Trophoblast cell (in vitro differentiated cells and primary cell): ENCODE measurements at regions not wholly inside any gene's neighbourhood (a gene's known extent, or its start where the extent isn't known, plus 50 kb on each side); places are given as distances from the start of the nearest gene placed in this dataset.

Source experiments
- DNase-seq, 2 donors: peaks; one replicate each; pipeline ENCODE4 v3.0.0-alpha.2; 2016
- H2AFZ ChIP-seq: 2 replicates; pipeline ENCODE4 v1.6.1; 2013; ENCODE audit warnings: low read length, moderate library complexity, mild to moderate bottlenecking; ENCODE audit not compliant: insufficient read depth, poor library complexity
- H2AK5ac ChIP-seq: 2 replicates; pipeline ENCODE4 v1.6.1; 2013; ENCODE audit warnings: mild to moderate bottlenecking, low read length
- H2BK120ac ChIP-seq: 2 replicates; pipeline ENCODE4 v1.6.1; 2013; ENCODE audit warnings: low read length, mild to moderate bottlenecking, moderate library complexity; ENCODE audit not compliant: insufficient read depth, poor library complexity
- H2BK12ac ChIP-seq: 2 replicates; pipeline ENCODE4 v1.6.1; 2013; ENCODE audit warnings: mild to moderate bottlenecking, low read length, moderate library complexity
- H2BK5ac ChIP-seq: 2 replicates; pipeline ENCODE4 v1.6.1; 2013; ENCODE audit warnings: low read length, low read depth, moderate library complexity, mild to moderate bottlenecking; ENCODE audit not compliant: poor library complexity
- H3K14ac ChIP-seq: 2 replicates; pipeline ENCODE4 v1.6.1; 2013; ENCODE audit warnings: mild to moderate bottlenecking, low read length
- H3K18ac ChIP-seq: 2 replicates; pipeline ENCODE4 v1.6.1; 2013; ENCODE audit warnings: mild to moderate bottlenecking, low read length
- H3K23ac ChIP-seq: 2 replicates; pipeline ENCODE4 v1.6.1; 2013; ENCODE audit warnings: low read length
- H3K27ac ChIP-seq: 2 replicates; pipeline ENCODE4 v1.5.1; 2013; ENCODE audit warnings: low read depth, mild to moderate bottlenecking, inconsistent platforms, low read length, moderate library complexity
- H3K27me3 ChIP-seq: 2 replicates; pipeline ENCODE4 v1.6.1; 2013; ENCODE audit warnings: inconsistent platforms, mild to moderate bottlenecking, low read length, moderate library complexity; ENCODE audit not compliant: insufficient read depth
- H3K36me3 ChIP-seq, 2 experiments: 1 replicate in 1 of 2; 2 replicates in 1 of 2; pipeline ENCODE4 v1.6.1; 2013; ENCODE audit warnings: low read length in 2 of 2, mild to moderate bottlenecking in 2 of 2, moderate library complexity in 1 of 2; ENCODE audit not compliant: insufficient read depth in 2 of 2, control insufficient read depth in 1 of 2
- H3K4ac ChIP-seq: 2 replicates; pipeline ENCODE4 v1.6.1; 2013; ENCODE audit warnings: low read depth, mild to moderate bottlenecking, low read length, moderate library complexity
- H3K4me1 ChIP-seq, 2 experiments: 1 replicate in 1 of 2; 2 replicates in 1 of 2; pipeline ENCODE4 v1.6.1; 2013; ENCODE audit warnings: low read length in 2 of 2, mild to moderate bottlenecking in 2 of 2, moderate library complexity in 1 of 2; ENCODE audit not compliant: insufficient read depth in 2 of 2, control insufficient read depth in 1 of 2
- H3K4me2 ChIP-seq: 2 replicates; pipeline ENCODE4 v1.6.1; 2013; ENCODE audit warnings: inconsistent platforms, mild to moderate bottlenecking, low read length, moderate library complexity
- H3K4me3 ChIP-seq: 2 replicates; pipeline ENCODE4 v1.5.1; 2013; ENCODE audit warnings: mild to moderate bottlenecking, low read depth, low read length, inconsistent platforms
- H3K79me1 ChIP-seq: one replicate; pipeline ENCODE4 v1.6.1; 2013; ENCODE audit warnings: low read length
- H3K79me2 ChIP-seq: 2 replicates; pipeline ENCODE4 v1.6.1; 2013; ENCODE audit warnings: low read length, mild to moderate bottlenecking; ENCODE audit not compliant: control insufficient read depth, insufficient read depth, poor library complexity
- H3K9ac ChIP-seq: 2 replicates; pipeline ENCODE4 v1.6.1; 2013; ENCODE audit warnings: mild to moderate bottlenecking, low read length
- H3K9me3 ChIP-seq: 2 replicates; pipeline ENCODE4 v1.6.1; 2013; ENCODE audit warnings: low read depth, mild to moderate bottlenecking, control low read depth, inconsistent platforms, low read length; ENCODE audit not compliant: insufficient read depth
- H4K12ac ChIP-seq: 2 replicates; pipeline ENCODE4 v1.6.1; 2013; ENCODE audit warnings: low read depth, mild to moderate bottlenecking, low read length, moderate library complexity
- H4K8ac ChIP-seq: 2 replicates; pipeline ENCODE4 v1.6.1; 2013; ENCODE audit warnings: low read depth, mild to moderate bottlenecking, low read length, moderate library complexity
- H4K91ac ChIP-seq: one replicate; pipeline ENCODE4 v1.6.1; 2013; ENCODE audit warnings: low read depth, mild to moderate bottlenecking, low read length, moderate library complexity
- WGBS: extraction: QIAGEN DNeasy Blood & Tissue Kit; methylation state at CpG from one replicate; pipeline ENCODE4 v1.1.7; 2013; ENCODE audit warnings: missing lambda C conversion rate; ENCODE audit not compliant: insufficient read length, insufficient coverage; ENCODE audit errors: extremely low coverage; 5-methylcytosine and 5-hydroxymethylcytosine counted together

GRCh38 chr6:140932909-140933308, 1199.8 kb upstream of the GJE1 start:
- H2BK5ac ChIP-seq: no peak overlapping the region
- no peak overlapping the region for H3K4me2 ChIP-seq
- H3K18ac ChIP-seq: no peak overlapping the region
- H2BK12ac ChIP-seq: no peak overlapping the region
- H2AK5ac ChIP-seq: no peak overlapping the region
- no peaks in the 10 kb centered on the region for H3K36me3 ChIP-seq
- no peak overlapping the region for H3K4ac ChIP-seq
- no peak overlapping the region for H2BK120ac ChIP-seq
- H4K8ac ChIP-seq: no peak overlapping the region
- H4K91ac ChIP-seq: no peak overlapping the region
- no peak overlapping the region for H2AFZ ChIP-seq
- H3K27me3 ChIP-seq: no peaks in the 10 kb centered on the region
- H3K9ac ChIP-seq: no peak overlapping the region
- no peak overlapping the region for H3K27ac ChIP-seq
- H3K4me1 ChIP-seq: no peaks in the 10 kb centered on the region
- H3K4me3 ChIP-seq: no peak overlapping the region
- H3K9me3 ChIP-seq: no peaks in the 10 kb centered on the region
- no peak overlapping the region for H3K23ac ChIP-seq
- H3K14ac ChIP-seq: no peak overlapping the region
- no peak overlapping the region for H4K12ac ChIP-seq
- H3K79me1 ChIP-seq: no peaks in the 10 kb centered on the region
- no CpG with 5 or more reads among the region's 2 CpGs for WGBS
- H3K79me2 ChIP-seq: no peaks in the 10 kb centered on the region
- DNase-seq: no peak

GRCh38 chr6:140931581-140931980, 1201.1 kb upstream of the GJE1 start:
- Histone ChIP-seq H3K9ac (no peak overlapping the region), H3K27ac (no peak overlapping the region), H4K8ac (no peak overlapping the region), H3K23ac (no peak overlapping the region), H2BK120ac (no peak overlapping the region), H3K36me3 (no peaks in the 10 kb centered on the region), H3K79me1 (no peaks in the 10 kb centered on the region), H3K4ac (no peak overlapping the region), H2BK12ac (no peak overlapping the region), H3K4me1 (no peaks in the 10 kb centered on the region), H3K27me3 (no peaks in the 10 kb centered on the region), H3K14ac (no peak overlapping the region), H3K79me2 (no peaks in the 10 kb centered on the region), H3K4me2 (no peak overlapping the region), H2BK5ac (no peak overlapping the region), H4K12ac (no peak overlapping the region), H2AK5ac (no peak overlapping the region), H3K18ac (no peak overlapping the region), H2AFZ (no peak overlapping the region), H4K91ac (no peak overlapping the region), H3K9me3 (no peaks in the 10 kb centered on the region), H3K4me3 (no peak overlapping the region)
- no peak for DNase-seq
- WGBS: no CpG with 5 or more reads among the region's 1 CpG

- Histone ChIP-seq H2BK12ac (no peak overlapping the region), H3K4me3 (no peak overlapping the region), H3K79me2 (no peaks in the 10 kb centered on the region), H3K23ac (no peak overlapping the region), H3K14ac (no peak overlapping the region), H2AK5ac (no peak overlapping the region), H3K79me1 (no peaks in the 10 kb centered on the region), H4K12ac (no peak overlapping the region), H3K27me3 (no peaks in the 10 kb centered on the region), H3K4me1 (no peaks in the 10 kb centered on the region), H3K36me3 (no peaks in the 10 kb centered on the region), H4K91ac (no peak overlapping the region), H2BK5ac (no peak overlapping the region), H4K8ac (no peak overlapping the region), H3K4ac (no peak overlapping the region), H3K9ac (no peak overlapping the region), H3K18ac (no peak overlapping the region), H3K9me3 (no peaks in the 10 kb centered on the region), H3K27ac (no peak overlapping the region), H2BK120ac (no peak overlapping the region), H2AFZ (no peak overlapping the region), H3K4me2 (no peak overlapping the region)
- DNase-seq: no peak
Measured at GRCh38 chr6:140929121-140929520, 1203.6 kb upstream of the GJE1 start.

GRCh38 chr6:140923048-140923447, 1209.7 kb upstream of the GJE1 start:
- Histone ChIP-seq H3K14ac (no peak overlapping the region), H4K8ac (no peak overlapping the region), H4K91ac (no peak overlapping the region), H2BK120ac (no peak overlapping the region), H2BK5ac (no peak overlapping the region), H4K12ac (no peak overlapping the region), H3K79me1 (no peaks in the 10 kb centered on the region), H3K4me2 (no peak overlapping the region), H3K18ac (no peak overlapping the region), H2AK5ac (no peak overlapping the region), H3K9ac (no peak overlapping the region), H2AFZ (no peak overlapping the region), H2BK12ac (no peak overlapping the region), H3K9me3 (no peaks in the 10 kb centered on the region), H3K4me1 (no peaks in the 10 kb centered on the region), H3K23ac (no peak overlapping the region), H3K4ac (no peak overlapping the region), H3K4me3 (no peak overlapping the region), H3K27ac (no peak overlapping the region), H3K36me3 (no peaks in the 10 kb centered on the region), H3K79me2 (no peaks in the 10 kb centered on the region), H3K27me3 (no peaks in the 10 kb centered on the region)
- WGBS: no CpG with 5 or more reads among the region's 1 CpG
- no peak for DNase-seq
